NCI-H748 (cell line): ENCODE measurements at regions not wholly inside any gene's neighbourhood (a gene's known extent, or its start where the extent isn't known, plus 50 kb on each side); places are given as distances from the start of the nearest gene placed in this dataset.
"Not testable (repeated sequence)": the region's sequence is repeated elsewhere in the genome, so short reads cannot be mapped to it uniquely, and the experiment has no call there.

ENCODE experiments used
- DNase-seq: peaks from one replicate; lab custom pipeline; 2025; ENCODE audit not compliant: unreplicated experiment; lab: John Stamatoyannopoulos, UW

DNA sequence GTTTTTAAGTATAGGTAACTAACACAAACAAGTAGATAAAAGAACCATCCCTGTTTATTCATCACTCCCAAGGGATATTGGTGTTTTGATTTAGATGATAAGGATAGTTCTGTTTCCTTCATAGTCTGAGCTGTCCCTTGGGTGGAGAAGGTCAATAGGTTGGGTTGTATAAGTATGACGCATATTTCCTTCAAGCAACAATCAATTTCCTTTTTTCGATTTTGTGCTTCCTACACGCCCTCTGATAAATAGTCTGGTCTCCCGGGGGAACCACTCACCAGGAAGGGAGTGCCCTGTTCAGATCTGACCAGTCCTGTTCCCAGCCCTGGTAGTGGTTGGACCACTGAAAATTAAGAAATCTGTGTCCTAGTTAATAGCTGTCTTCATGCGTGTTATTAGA, 378.8 kb upstream of the FAR2 start:
- no peak for DNase-seq

- DNase-seq: no peak
These were observed 377.1 kb upstream of the FAR2 start for GRCh38 chr12:28771968-28772367.

GRCh38 chr12:28775556-28775955, 373.5 kb upstream of the FAR2 start:
- DNase-seq: no peak

GRCh38 chr12:28776220-28776619, 372.9 kb upstream of the FAR2 start:
- DNase-seq: no peak

GRCh38 chr12:28776913-28777422, 372.1 kb upstream of the FAR2 start:
- DNase-seq: no peak

GRCh38 chr12:28777603-28778365, 371.3 kb upstream of the FAR2 start:
- no peak for DNase-seq

DNA sequence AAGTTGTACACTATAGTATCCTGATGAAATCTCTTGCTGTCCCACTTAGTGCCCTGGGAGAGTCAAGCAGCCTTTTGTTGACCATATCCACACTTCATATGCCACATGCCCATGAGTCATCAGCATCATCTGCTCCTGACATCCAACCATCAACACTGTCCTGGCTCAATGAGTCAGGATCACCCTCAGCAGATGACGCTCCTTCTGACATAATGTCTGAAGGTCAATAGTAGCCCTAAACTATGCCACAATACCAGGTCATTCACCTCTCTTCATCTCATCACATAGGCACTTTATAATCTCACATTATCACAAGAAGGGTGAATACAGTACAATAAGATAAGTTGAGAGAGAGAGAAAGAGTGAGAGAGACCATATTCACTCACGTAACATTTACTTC, 369.0 kb upstream of the FAR2 start:
- no peak for DNase-seq

GRCh38 chr12:28780960-28781359, 368.1 kb upstream of the FAR2 start:
- no peak for DNase-seq

DNA sequence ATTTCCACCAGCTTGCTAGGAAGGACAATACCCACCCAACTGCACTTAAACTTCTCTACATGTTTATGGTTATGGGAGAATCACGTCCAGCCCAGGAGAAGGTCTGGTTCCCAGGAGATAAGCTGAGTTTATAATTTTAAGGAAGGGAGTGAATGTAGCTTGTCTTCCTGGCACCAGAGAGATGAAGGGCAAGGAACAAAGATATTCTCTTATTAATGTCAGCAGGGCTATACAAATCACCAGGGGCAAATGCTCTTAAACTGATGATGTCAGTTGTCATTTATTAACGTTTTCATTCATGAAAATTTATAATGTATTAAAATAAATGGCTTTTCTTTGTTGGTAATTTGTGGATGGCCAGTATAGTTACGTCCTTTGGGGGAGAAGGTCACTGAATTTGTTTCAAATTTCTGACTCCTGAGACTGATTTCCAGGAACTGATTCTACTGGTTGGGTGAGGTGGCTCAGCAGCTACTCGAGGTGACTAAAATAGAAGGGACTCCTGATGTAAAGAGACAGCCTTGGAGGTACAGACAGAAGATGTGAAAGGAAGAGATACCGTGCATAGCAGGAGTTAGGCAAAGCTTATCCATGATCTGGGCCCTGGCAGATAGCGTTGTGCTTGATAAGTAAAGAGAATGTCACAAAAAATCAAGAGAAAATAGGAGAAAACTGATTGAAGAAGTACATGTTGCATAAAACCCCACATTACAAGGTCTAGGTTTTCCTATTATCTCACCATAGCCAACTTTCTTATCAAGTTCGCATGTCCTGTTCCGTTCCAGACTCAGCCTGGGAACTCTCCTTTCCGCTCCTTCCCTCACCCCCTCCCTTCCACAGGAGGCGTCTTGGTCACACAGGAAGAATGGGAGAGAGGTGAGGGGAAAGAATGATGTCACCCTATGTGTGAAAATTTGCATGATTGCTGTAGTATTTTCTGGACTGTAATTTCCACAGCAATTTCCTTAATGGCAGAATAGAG, 367.1 kb upstream of the FAR2 start:
- DNase-seq: no peak

GRCh38 chr12:28782812-28783211, 366.3 kb upstream of the FAR2 start:
- DNase-seq: no peak

DNA sequence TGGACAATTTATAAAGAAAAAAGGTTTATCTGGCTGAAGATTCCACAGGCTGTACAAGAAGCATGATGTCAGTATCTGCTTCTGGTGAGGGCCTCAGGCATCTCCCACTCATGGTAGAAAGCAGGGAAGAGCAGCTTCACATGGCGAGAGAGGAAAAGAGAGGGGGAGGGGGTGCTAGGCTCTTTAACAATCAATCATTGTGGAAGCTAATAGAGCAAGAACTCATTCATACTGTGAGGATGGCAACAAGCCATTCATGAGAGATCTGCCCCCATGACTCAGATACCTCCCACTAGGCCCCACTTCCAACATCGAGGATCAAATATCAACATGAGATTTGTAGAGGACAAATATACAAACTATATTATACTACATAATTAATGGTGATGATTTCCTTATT, 361.9 kb upstream of the FAR2 start:
- no peak for DNase-seq

DNA sequence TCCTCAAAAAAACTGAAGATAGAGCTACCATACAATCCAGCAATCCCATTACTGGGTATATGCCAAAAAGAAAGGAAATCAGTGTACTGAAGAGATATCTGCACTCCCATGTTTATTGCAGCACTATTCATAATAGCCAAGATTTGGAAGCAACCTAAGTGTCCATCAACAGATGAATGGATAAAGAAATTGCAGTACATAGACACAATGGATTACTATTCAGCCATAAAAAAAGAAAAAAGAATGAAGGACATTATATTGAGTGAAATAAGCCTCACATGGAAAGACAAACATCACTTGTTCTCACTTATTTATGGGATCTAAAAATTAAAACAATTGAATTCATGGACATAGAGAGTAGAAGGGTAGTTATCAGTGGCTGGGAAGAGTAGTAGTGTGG, 360.8 kb upstream of the FAR2 start:
- not testable (repeated sequence) for DNase-seq

GRCh38 chr12:28793581-28794151, 355.4 kb upstream of the FAR2 start:
- no peak for DNase-seq

GRCh38 chr12:28794211-28794610, 354.9 kb upstream of the FAR2 start:
- no peak for DNase-seq

DNA sequence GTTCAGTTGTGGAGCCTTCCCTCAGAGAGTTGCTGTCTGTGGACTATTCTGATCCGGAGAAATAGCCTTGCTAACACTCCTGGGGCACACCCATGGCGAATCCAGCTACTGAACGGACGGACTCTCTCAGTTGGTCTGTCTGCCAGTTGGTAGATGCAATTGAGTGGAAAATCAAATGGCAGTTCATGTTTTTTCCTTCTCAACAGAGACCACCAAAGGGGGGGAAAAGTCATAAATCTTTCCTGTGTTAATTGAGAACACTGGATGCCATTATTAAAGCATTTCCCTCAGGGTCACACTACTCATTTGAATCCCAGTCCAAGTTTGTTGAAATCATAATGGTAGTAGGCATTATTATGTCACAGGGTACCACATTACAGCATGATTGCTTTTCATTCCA, 354.3 kb upstream of the FAR2 start:
- DNase-seq: no peak

- DNase-seq: no peak
These were observed 353.8 kb upstream of the FAR2 start for GRCh38 chr12:28795311-28795710.

GRCh38 chr12:28799348-28799747, 349.7 kb upstream of the FAR2 start:
- no peak for DNase-seq

- DNase-seq: no peak
These were observed 348.9 kb upstream of the FAR2 start for GRCh38 chr12:28800129-28800528.

- DNase-seq: no peak
These were observed 346.2 kb upstream of the FAR2 start for GRCh38 chr12:28802706-28803438.

- no peak for DNase-seq
These were observed 341.5 kb upstream of the FAR2 start for GRCh38 chr12:28807535-28807934.

DNA sequence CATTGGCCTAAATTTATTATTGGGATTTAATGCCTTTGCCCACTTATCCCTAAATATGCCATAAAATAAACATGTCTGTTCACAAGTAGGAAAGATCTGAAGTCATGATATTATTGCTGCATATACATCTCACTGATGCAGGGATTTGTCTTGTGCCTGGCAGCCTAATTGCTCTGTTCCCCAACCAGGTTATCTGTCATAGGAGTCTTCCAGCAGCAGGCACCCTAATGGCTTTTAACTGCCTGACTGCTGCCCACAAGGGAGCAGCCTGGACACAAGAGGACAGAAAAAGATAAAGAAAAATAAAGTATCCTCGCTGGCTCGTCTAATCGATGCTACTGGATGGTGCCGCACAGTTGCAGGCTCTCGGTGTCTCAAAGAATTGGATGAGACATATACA, 337.6 kb upstream of the FAR2 start:
- no peak for DNase-seq
